GM12874 (cell line): ENCODE measurements at regions not wholly inside any gene's neighbourhood (a gene's known extent, or its start where the extent isn't known, plus 50 kb on each side); places are given as distances from the start of the nearest gene placed in this dataset.

Experiments
- CTCF ChIP-seq: IDR thresholded peaks from 2 replicates; pipeline ENCODE4 v1.5.1; 2011; ENCODE audit warnings: low read depth, mild to moderate bottlenecking, control low read depth, low read length, moderate library complexity; ENCODE audit not compliant: insufficient read depth

- TF ChIP-seq CTCF = no peak
Observed at GRCh38 chr6:156146891-156147290, 630.3 kb upstream of the ARID1B start.

- TF ChIP-seq CTCF = no peak
Observed at GRCh38 chr6:156131221-156131903, 645.8 kb upstream of the ARID1B start.

GRCh38 chr6:156126535-156126934, 650.6 kb upstream of the ARID1B start:
- TF ChIP-seq CTCF = no peak

GRCh38 chr6:156125844-156126243, 651.3 kb upstream of the ARID1B start:
- TF ChIP-seq CTCF = no peak

- no peak for TF ChIP-seq CTCF
Observed at GRCh38 chr6:156123731-156124130, 653.4 kb upstream of the ARID1B start.

- TF ChIP-seq CTCF = no peak
Observed at GRCh38 chr6:156121973-156122372, 655.2 kb upstream of the ARID1B start.

- TF ChIP-seq CTCF = no peak
Observed at GRCh38 chr6:156114541-156114940, 658.9 kb upstream of the NOX3 start.
